Thyroid gland (tissue), 4 donors: ENCODE measurements at regions not wholly inside any gene's neighbourhood (a gene's known extent, or its start where the extent isn't known, plus 50 kb on each side); places are given as distances from the start of the nearest gene placed in this dataset.

Source experiments
- DNase-seq, 2 donors: peaks; one replicate each; pipeline ENCODE4 v3.0.0-alpha.2; 2019
- H3K27ac ChIP-seq, 3 donors: fragments of 200-600 bp; sonication (generic); 1 replicate in 2 of 3; 2 replicates in 1 of 3; pipeline ENCODE4 v1.5.1; 2016 to 2019; ENCODE audit warnings: mild to moderate bottlenecking in 1 of 3, moderate library complexity in 1 of 3
- H3K27me3 ChIP-seq: fragments of 200-600 bp; sonication (generic); one replicate; pipeline ENCODE4 v1.5.1; 2019
- H3K36me3 ChIP-seq, 2 donors: fragments of 200-600 bp; sonication (generic); one replicate each; pipeline ENCODE4 v1.5.1; 2016 to 2019
- H3K4me1 ChIP-seq, 2 donors: fragments of 200-600 bp; sonication (generic); one replicate each; pipeline ENCODE4 v1.5.1; 2017 to 2019
- H3K4me3 ChIP-seq, 3 donors: fragments of 200-600 bp; sonication (generic); replicated peaks in 1 of 3; 1 replicate in 2 of 3; 2 replicates in 1 of 3; pipeline ENCODE4 v1.5.1; 2016; ENCODE audit warnings: mild to moderate bottlenecking in 1 of 3
- H3K9me3 ChIP-seq: fragments of 200-600 bp; sonication (generic); one replicate; pipeline ENCODE4 v1.5.1; 2017
- POLR2A ChIP-seq, 2 donors: fragments of 450-650 bp; IDR thresholded peaks; one replicate each; pipeline ENCODE4 v1.6.1; 2017; ENCODE audit warnings: antibody characterized with exemption in 2 of 2, mild to moderate bottlenecking in 2 of 2, moderate library complexity in 1 of 2
- WGBS, 2 donors: methylation state at CpG; one replicate each; pipeline ENCODE4 v1.1.5; 2017; 5-methylcytosine and 5-hydroxymethylcytosine counted together
- intact Hi-C: fragments of 100-400 bp; cut with DNase I; formaldehyde crosslinking; loops from one replicate; pipeline ENCODE4 v1.15.1; 2023
- TF ChIP-seq, protein P1 (sequence below), 6 experiments: fragments of 200-600 bp in 3 of 6; fragments of 450-650 bp in 3 of 6; sonication (generic) in 3 of 6; IDR thresholded peaks; one replicate each; pipeline ENCODE4 v1.5.1; 2016 to 2019; ENCODE audit warnings: antibody characterized with exemption in 6 of 6, mild to moderate bottlenecking in 2 of 6, inconsistent platforms in 1 of 6, moderate library complexity in 1 of 6

DNA sequence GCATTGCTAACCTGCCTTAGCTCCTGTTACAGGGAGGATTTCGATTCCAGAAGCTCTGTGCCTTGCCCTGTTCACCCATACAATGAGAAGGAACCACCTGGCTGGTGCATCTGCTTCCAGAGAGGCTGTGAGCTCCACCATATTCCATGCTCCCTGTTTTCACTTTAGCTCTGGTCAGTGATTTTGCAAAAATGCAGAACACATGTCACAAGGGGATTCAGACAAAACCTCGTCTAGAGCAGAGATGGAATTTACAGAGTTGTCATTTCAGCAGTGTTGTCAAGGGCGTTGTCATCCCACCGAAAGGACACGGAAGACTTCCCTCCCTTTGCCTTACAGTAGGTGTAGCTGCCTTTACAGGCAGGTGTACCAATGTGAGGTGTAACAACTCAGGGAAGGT, 223.0 kb upstream of the ARID1B start:
- DNase-seq = no peak
- intact Hi-C loops = no loop called here
- TF ChIP-seq, protein P1, sequence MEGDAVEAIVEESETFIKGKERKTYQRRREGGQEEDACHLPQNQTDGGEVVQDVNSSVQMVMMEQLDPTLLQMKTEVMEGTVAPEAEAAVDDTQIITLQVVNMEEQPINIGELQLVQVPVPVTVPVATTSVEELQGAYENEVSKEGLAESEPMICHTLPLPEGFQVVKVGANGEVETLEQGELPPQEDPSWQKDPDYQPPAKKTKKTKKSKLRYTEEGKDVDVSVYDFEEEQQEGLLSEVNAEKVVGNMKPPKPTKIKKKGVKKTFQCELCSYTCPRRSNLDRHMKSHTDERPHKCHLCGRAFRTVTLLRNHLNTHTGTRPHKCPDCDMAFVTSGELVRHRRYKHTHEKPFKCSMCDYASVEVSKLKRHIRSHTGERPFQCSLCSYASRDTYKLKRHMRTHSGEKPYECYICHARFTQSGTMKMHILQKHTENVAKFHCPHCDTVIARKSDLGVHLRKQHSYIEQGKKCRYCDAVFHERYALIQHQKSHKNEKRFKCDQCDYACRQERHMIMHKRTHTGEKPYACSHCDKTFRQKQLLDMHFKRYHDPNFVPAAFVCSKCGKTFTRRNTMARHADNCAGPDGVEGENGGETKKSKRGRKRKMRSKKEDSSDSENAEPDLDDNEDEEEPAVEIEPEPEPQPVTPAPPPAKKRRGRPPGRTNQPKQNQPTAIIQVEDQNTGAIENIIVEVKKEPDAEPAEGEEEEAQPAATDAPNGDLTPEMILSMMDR (IDR thresholded peaks at IDR 0.05) = no peak
- no peak for TF ChIP-seq POLR2A (IDR thresholded peaks at IDR 0.05)
- 56 to 71% methylated on average over 5 of the region's 5 CpGs for WGBS, 2 donors
- H3K27me3 ChIP-seq = no peaks in the 10 kb centered on the region
- H3K4me1 ChIP-seq = no peaks in the 10 kb centered on the region
- no peak overlapping the region for H3K27ac ChIP-seq
- H3K36me3 ChIP-seq = no peaks in the 10 kb centered on the region
- no peaks in the 10 kb centered on the region for H3K9me3 ChIP-seq
- H3K4me3 ChIP-seq = no peak overlapping the region

DNA sequence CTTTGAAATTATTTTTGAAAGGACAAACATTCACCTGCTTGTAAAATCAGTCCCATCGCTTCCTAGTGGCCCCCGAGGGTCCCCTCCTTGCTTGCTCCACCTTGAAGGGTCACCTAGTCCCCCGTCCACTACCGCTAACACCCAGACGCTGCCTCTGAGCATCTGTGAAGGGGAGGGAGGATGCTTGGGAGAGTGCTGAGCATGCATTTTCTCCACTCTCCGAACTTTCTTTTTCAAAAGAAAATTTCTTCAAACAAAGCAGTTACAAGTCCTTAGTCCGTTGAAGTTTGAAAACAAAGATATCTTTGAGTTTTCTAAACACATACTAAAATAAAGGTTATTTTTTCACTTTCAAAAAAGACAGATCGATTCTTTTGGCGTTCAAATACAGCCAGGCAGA, 224.3 kb upstream of the ARID1B start:
- Histone ChIP-seq H3K36me3 (no peaks in the 10 kb centered on the region), H3K27me3 (no peaks in the 10 kb centered on the region), H3K9me3 (no peaks in the 10 kb centered on the region), H3K27ac (no peak overlapping the region), H3K4me3 (no peak overlapping the region), H3K4me1 (no peaks in the 10 kb centered on the region)
- no peak for DNase-seq
- 83 to 87% methylated on average over 9 of the region's 9 CpGs for WGBS, 2 donors
- intact Hi-C loops = no loop called here
- no peak for TF ChIP-seq POLR2A (IDR thresholded peaks at IDR 0.05)
- TF ChIP-seq, protein P1 (IDR thresholded peaks at IDR 0.05) = no peak

DNA sequence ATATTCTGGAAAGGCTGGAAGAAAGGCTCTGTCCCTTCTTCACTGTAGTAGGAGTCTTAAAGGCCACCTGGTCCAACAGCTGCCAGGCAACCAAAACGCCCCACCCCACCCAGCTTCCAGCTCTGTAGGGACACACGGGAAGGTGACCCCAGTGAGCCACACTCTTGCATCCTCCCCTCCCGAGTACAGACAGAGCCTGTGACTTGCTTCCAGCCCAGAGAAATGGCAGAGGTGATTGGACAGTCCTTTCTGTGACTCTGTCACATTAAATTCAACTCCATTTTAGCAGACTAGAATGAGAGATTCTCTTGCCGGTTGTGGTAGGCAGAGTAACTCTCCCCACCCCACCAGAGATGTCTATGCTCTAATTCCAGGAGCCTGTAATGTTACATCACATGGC, 226.2 kb upstream of the ARID1B start:
- WGBS, 2 donors = 81 to 99% methylated on average over 4 of the region's 4 CpGs
- no peak overlapping the region for H3K4me3 ChIP-seq
- no peaks in the 10 kb centered on the region for H3K4me1 ChIP-seq
- no peaks in the 10 kb centered on the region for H3K9me3 ChIP-seq
- H3K27me3 ChIP-seq = no peaks in the 10 kb centered on the region
- no peaks in the 10 kb centered on the region for H3K36me3 ChIP-seq
- no peak for DNase-seq
- no peak overlapping the region for H3K27ac ChIP-seq
- intact Hi-C loops = no loop called here
- no peak for TF ChIP-seq POLR2A (IDR thresholded peaks at IDR 0.05)
- TF ChIP-seq, protein P1 (IDR thresholded peaks at IDR 0.05) = no peak

DNA sequence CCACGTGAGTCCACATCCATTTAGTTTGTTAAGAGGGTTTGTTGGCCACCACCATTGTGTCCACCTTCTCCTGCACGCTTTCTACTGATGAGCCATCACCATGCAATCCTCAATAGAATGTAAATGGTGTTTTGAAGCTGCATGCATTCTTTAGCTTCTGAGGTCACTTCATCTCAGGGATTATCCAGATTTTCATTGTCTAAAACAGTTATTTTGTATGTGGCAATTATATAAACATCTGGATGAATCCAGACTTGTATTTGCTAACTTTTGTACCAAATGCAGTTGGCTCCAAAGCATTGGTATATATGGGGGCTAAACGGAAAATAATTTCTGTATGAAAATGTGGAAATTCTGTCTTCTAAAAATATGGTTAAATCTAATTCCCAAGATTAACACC, 231.2 kb upstream of the ARID1B start:
- intact Hi-C loops = no loop called here
- DNase-seq = no peak
- H3K4me3 ChIP-seq = no peak overlapping the region
- H3K27me3 ChIP-seq = no peaks in the 10 kb centered on the region
- H3K9me3 ChIP-seq = no peaks in the 10 kb centered on the region
- no peaks in the 10 kb centered on the region for H3K36me3 ChIP-seq
- H3K27ac ChIP-seq = no peak overlapping the region
- no peaks in the 10 kb centered on the region for H3K4me1 ChIP-seq
- 95 to 98% methylated on average over 3 of the region's 3 CpGs for whole genome bisulfite sequencing, 2 donors
- TF ChIP-seq, protein P1 (IDR thresholded peaks at IDR 0.05) = no peak
- TF ChIP-seq POLR2A (IDR thresholded peaks at IDR 0.05) = no peak

DNA sequence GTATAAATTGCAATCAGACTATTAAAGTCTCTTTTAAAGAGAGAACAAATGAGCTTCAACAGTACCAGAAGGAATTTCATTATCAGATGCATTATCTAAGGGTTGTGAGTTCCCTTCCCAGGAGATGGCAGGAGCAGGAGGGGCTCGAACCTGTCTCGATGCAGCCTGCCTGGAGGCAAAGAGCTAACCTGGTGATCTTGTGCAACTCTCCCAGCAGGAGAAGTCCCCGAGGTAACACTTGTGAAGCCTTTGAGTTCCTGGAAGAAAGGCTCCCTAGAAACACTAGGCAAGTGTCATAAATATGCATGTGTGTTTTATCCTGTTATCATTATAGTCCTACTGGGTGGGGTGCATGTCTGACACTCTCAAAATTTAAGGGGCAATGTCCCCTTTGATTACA, 232.2 kb upstream of the ARID1B start:
- TF ChIP-seq POLR2A (IDR thresholded peaks at IDR 0.05) = no peak
- TF ChIP-seq, protein P1 (IDR thresholded peaks at IDR 0.05) = no peak
- no peak for DNase-seq
- 45 to 51% methylated on average over 3 of the region's 3 CpGs for WGBS, 2 donors
- Histone ChIP-seq H3K9me3 (no peaks in the 10 kb centered on the region), H3K4me3 (no peak overlapping the region), H3K27ac (no peak overlapping the region), H3K27me3 (no peaks in the 10 kb centered on the region), H3K36me3 (no peaks in the 10 kb centered on the region), H3K4me1 (no peaks in the 10 kb centered on the region)
- intact Hi-C loops = no loop called here
